ENCODE measurements at regions not wholly inside any gene's neighbourhood (a gene's known extent, or its start where the extent isn't known, plus 50 kb on each side); places are given as distances from the start of the nearest gene placed in this dataset.

GRCh38 chr22:48307931-48308330 lies 1519.7 kb downstream of the BRD1 start:
- no peak for TF ChIP-seq FOXP2 (optimal IDR thresholded peaks at IDR 0.05; ENCODE audit: control extremely low read depth, extremely low read length, insufficient read depth)
- TF ChIP-seq POLR2AphosphoS5 (IDR thresholded peaks at IDR 0.05; ENCODE audit: borderline replicate concordance, low read depth, low read length) = no peak
